ENCODE measurements at regions not wholly inside any gene's neighbourhood (a gene's known extent, or its start where the extent isn't known, plus 50 kb on each side); places are given as distances from the start of the nearest gene placed in this dataset.

DNA sequence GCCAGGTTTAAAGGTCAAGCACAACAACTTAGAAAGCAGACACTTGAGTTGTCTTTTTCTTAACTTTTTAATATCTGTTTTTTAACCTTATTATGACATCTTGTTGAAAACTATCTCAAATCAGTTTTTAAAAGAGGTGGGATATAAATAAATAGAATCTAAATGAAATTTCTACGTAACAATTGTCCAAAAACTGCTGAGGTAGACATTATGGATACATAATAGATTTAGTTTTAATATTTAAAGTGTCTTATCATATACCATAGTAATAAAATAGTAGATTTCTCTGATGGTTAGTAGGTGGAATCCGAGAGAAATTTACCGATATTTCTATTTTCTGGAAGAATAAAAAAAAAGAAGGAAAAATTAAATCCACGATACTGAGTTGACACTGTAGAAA lies 113.9 kb upstream of the MMS22L start:
- DNase-seq: no peak
- Histone ChIP-seq H3K36me3 (no peaks in the 10 kb centered on the region), H3K27me3 (no peaks in the 10 kb centered on the region), H3K9me3 (no peaks in the 10 kb centered on the region), H3K4me1 (no peaks in the 10 kb centered on the region), H3K4me3 (no peak overlapping the region), H3K27ac (no peak overlapping the region)
- TF ChIP-seq POLR2A (IDR thresholded peaks at IDR 0.05): no peak
- TF ChIP-seq, protein P1, sequence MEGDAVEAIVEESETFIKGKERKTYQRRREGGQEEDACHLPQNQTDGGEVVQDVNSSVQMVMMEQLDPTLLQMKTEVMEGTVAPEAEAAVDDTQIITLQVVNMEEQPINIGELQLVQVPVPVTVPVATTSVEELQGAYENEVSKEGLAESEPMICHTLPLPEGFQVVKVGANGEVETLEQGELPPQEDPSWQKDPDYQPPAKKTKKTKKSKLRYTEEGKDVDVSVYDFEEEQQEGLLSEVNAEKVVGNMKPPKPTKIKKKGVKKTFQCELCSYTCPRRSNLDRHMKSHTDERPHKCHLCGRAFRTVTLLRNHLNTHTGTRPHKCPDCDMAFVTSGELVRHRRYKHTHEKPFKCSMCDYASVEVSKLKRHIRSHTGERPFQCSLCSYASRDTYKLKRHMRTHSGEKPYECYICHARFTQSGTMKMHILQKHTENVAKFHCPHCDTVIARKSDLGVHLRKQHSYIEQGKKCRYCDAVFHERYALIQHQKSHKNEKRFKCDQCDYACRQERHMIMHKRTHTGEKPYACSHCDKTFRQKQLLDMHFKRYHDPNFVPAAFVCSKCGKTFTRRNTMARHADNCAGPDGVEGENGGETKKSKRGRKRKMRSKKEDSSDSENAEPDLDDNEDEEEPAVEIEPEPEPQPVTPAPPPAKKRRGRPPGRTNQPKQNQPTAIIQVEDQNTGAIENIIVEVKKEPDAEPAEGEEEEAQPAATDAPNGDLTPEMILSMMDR (IDR thresholded peaks at IDR 0.05): no peak

DNA sequence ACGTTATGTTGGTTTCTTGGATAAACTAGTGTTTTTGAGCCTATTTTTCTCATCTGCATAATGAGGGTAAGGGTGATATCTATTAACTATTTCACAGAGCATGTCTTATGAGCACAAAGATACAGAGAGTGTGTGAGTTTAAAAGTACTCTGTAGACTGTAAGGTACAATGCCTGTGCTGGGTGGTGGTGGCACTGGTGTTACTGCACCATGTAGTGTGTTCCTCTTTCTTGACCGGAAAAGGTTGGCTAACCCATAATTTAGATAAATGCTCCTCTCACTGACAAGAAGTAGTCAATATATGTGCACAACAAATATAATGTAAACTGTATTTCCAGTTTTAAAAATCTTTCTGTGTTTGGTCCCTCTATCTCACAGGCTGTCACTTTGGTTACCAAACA lies 116.2 kb upstream of the MMS22L start:
- no peak for DNase-seq
- Histone ChIP-seq H3K27ac (no peak overlapping the region), H3K9me3 (no peaks in the 10 kb centered on the region), H3K4me3 (no peak overlapping the region), H3K36me3 (no peaks in the 10 kb centered on the region), H3K4me1 (no peaks in the 10 kb centered on the region), H3K27me3 (no peaks in the 10 kb centered on the region)
- no peak for TF ChIP-seq POLR2A (IDR thresholded peaks at IDR 0.05)
- TF ChIP-seq, protein P1 (IDR thresholded peaks at IDR 0.05): no peak

DNA sequence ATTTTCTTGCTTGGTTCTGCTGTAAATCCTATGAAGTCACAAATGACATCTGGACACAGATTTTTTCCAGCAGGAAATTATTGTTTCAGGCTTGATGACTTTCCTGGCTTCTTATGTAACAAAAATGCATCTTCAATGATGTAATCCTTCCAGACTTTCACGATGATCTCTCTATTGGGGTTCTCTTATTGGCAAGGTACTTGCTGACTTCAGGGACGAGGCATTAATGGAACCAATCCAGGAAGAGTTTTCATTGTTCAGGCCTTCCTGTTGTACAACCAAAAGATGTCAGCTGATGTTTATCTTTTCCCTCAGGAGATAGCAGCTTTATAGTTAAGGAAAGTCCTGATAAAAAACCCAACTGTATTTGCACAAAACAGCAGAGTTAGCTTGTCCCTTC lies 118.5 kb upstream of the MMS22L start:
- Histone ChIP-seq H3K9me3 (no peaks in the 10 kb centered on the region), H3K27ac (no peak overlapping the region), H3K36me3 (no peaks in the 10 kb centered on the region), H3K4me3 (no peak overlapping the region), H3K27me3 (no peaks in the 10 kb centered on the region), H3K4me1 (no peaks in the 10 kb centered on the region)
- TF ChIP-seq, protein P1 (IDR thresholded peaks at IDR 0.05): no peak
- no peak for TF ChIP-seq POLR2A (IDR thresholded peaks at IDR 0.05)
- no peak for DNase-seq

DNA sequence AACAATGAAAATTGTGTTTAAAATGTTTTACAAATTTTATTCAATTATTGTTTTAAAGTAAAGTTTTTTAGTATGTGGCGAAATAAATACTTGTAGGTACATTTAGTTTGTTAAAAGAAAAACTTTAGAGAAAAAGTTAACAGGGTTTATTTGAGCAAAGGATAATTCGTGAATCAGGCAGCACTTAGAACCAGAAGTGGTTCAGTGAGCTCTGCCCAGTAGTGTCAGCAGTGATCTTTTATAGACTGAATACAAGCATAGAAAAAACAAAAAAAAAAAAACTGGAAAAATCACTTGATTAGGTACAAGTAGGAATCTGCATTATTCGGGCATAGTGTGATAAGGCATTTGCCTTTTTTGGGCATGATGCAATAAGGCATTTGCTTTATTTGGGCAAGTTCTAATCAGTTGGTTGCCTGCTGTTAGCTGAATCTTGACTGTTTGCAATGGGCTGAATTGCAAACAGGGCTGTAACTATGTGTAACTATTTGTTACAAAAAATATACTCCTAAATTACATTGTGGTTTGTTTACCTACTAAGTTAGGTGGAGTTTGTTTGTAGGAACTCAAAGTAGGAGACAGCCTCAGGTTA lies 122.9 kb upstream of the MMS22L start:
- no peak for DNase-seq
- Histone ChIP-seq H3K4me3 (no peak overlapping the region), H3K27me3 (no peaks in the 10 kb centered on the region), H3K9me3 (no peaks in the 10 kb centered on the region), H3K27ac (no peak overlapping the region), H3K4me1 (no peaks in the 10 kb centered on the region), H3K36me3 (no peaks in the 10 kb centered on the region)
- TF ChIP-seq, protein P1 (IDR thresholded peaks at IDR 0.05): no peak
- TF ChIP-seq POLR2A (IDR thresholded peaks at IDR 0.05): no peak

DNA sequence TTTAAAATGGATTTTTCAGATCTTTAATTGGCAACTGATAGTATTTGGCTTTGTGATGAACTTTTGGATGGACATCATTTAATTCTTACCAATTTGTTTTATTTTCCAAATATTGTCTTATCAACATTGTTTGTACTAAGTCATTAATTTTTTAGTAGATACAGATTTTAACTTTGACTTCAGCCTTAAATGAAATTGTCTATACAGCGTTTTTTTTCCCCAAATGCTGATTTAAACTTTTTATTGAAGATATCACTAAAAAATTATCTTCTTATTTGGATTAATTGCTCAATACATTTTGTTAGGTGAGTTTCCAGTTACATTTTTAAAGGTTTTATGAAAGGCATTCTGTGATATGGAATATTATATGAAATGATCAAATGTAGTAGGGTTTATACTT lies 123.6 kb upstream of the MMS22L start:
- H3K4me1 ChIP-seq: no peaks in the 10 kb centered on the region
- no peaks in the 10 kb centered on the region for H3K9me3 ChIP-seq
- TF ChIP-seq, protein P1 (IDR thresholded peaks at IDR 0.05): no peak
- no peak for TF ChIP-seq POLR2A (IDR thresholded peaks at IDR 0.05)
- no peaks in the 10 kb centered on the region for H3K36me3 ChIP-seq
- H3K27me3 ChIP-seq: no peaks in the 10 kb centered on the region
- no peak for DNase-seq
- H3K4me3 ChIP-seq: no peak overlapping the region
- H3K27ac ChIP-seq: no peak overlapping the region

DNA sequence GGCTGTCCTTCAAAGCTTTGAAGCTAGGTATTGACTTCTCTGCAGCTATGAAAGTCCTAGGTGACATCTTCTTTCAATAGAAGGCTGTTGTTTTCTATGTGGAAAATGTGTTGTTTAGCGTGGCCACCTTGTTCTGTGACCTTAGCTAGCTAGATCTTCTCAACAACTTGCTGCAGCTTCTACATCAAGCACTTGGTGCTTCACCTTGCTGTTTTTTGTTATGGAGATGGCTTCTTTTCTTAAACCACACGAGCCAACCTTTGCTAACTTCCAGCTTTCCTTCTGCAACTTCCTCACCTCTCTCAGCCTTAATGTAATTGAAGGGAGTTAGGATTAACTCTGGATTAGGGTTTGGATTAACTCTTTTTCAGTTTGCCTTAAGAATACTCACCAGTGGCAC lies 128.6 kb upstream of the MMS22L start:
- H3K9me3 ChIP-seq: no peaks in the 10 kb centered on the region
- no peak overlapping the region for H3K4me3 ChIP-seq
- no peak for DNase-seq
- TF ChIP-seq, protein P1 (IDR thresholded peaks at IDR 0.05): no peak
- no peak for TF ChIP-seq POLR2A (IDR thresholded peaks at IDR 0.05)
- no peaks in the 10 kb centered on the region for H3K4me1 ChIP-seq
- H3K36me3 ChIP-seq: no peaks in the 10 kb centered on the region
- no peaks in the 10 kb centered on the region for H3K27me3 ChIP-seq
- H3K27ac ChIP-seq: no peak overlapping the region
